H1 (cell line): ENCODE measurements at regions not wholly inside any gene's neighbourhood (a gene's known extent, or its start where the extent isn't known, plus 50 kb on each side); places are given as distances from the start of the nearest gene placed in this dataset.

Source experiments
- ATF3 ChIP-seq: IDR thresholded peaks from 2 replicates; pipeline ENCODE4 v1.6.1; 2011; ENCODE audit warnings: low read depth, mild to moderate bottlenecking, low read length; ENCODE audit not compliant: insufficient read depth
- EP300 ChIP-seq, 2 experiments: IDR thresholded peaks; 1 replicate in 1 of 2; 2 replicates in 1 of 2; pipeline ENCODE4 v1.6.1; 2011 to 2012; ENCODE audit warnings: low read depth in 2 of 2, low read length in 2 of 2, mild to moderate bottlenecking in 2 of 2, borderline replicate concordance in 1 of 2, inconsistent platforms in 1 of 2, moderate library complexity in 1 of 2
- EZH2 ChIP-seq: fragments of 200-600 bp; sonication (generic); IDR thresholded peaks from 2 replicates; pipeline ENCODE4 v1.7.1; 2012; ENCODE audit warnings: low read depth, mild to moderate bottlenecking, moderate library complexity, low read length, inconsistent platforms; ENCODE audit not compliant: severe bottlenecking
- KDM1A ChIP-seq: fragments of 200-600, 300-600 bp; sonication (generic); IDR thresholded peaks from 2 replicates; pipeline ENCODE4 v1.7.1; 2016; ENCODE audit warnings: mild to moderate bottlenecking, low read length, borderline replicate concordance
- NRF1 ChIP-seq: IDR thresholded peaks from 2 replicates; pipeline ENCODE4 v1.6.1; 2011; ENCODE audit warnings: mild to moderate bottlenecking, low read depth, low read length, improper control_type of control experiment
- PHF8 ChIP-seq: fragments of 200-600 bp; sonication (generic); conservative IDR thresholded peaks from 2 replicates; pipeline ENCODE4 v1.7.1; 2012; ENCODE audit warnings: low read depth, mild to moderate bottlenecking, inconsistent platforms, low read length, moderate library complexity
- POLR2A ChIP-seq, 2 experiments: IDR thresholded peaks; 1 replicate in 1 of 2; 2 replicates in 1 of 2; pipeline ENCODE4 v1.6.1; 2011; ENCODE audit warnings: low read depth in 2 of 2, low read length in 2 of 2, mild to moderate bottlenecking in 2 of 2; ENCODE audit errors: control extremely low read depth in 1 of 2
- RBBP5 ChIP-seq: IDR thresholded peaks from 2 replicates; pipeline ENCODE4 v1.7.1; 2012; ENCODE audit warnings: low read depth, mild to moderate bottlenecking, inconsistent platforms, low read length, moderate library complexity, borderline replicate concordance
- RFX5 ChIP-seq: IDR thresholded peaks from 2 replicates; pipeline ENCODE4 v1.6.1; 2011; ENCODE audit warnings: low read depth, low read length, improper control_type of control experiment, borderline replicate concordance
- SIN3A ChIP-seq, 2 experiments: IDR thresholded peaks in 1 of 2; conservative IDR thresholded peaks in 1 of 2; 2 replicates each; pipeline ENCODE4 v1.6.1; 2011 to 2012; ENCODE audit warnings: low read length in 2 of 2, improper control_type of control experiment in 1 of 2, low read depth in 1 of 2, mild to moderate bottlenecking in 1 of 2
- SP1 ChIP-seq: IDR thresholded peaks from 2 replicates; pipeline ENCODE4 v1.6.1; 2011; ENCODE audit warnings: low read depth, low read length
- ZNF274 ChIP-seq: IDR thresholded peaks from 2 replicates; pipeline ENCODE4 v1.7.0; 2012; ENCODE audit warnings: low read length, borderline replicate concordance; ENCODE audit errors: extremely low read depth
- TF ChIP-seq, protein P1 (sequence below), 3 experiments: IDR thresholded peaks; 1 replicate in 2 of 3; 2 replicates in 1 of 3; pipeline versions ENCODE4 v1.5.1 to v1.6.1; 2011; ENCODE audit warnings: low read length in 3 of 3, mild to moderate bottlenecking in 3 of 3, inconsistent platforms in 2 of 3, low read depth in 1 of 3, moderate library complexity in 1 of 3; ENCODE audit not compliant: insufficient read depth in 1 of 3; ENCODE audit errors: control extremely low read depth in 1 of 3
- TF ChIP-seq, protein P2 (sequence below): IDR thresholded peaks from 2 replicates; pipeline ENCODE4 v1.6.1; 2012; ENCODE audit warnings: inconsistent platforms

DNA sequence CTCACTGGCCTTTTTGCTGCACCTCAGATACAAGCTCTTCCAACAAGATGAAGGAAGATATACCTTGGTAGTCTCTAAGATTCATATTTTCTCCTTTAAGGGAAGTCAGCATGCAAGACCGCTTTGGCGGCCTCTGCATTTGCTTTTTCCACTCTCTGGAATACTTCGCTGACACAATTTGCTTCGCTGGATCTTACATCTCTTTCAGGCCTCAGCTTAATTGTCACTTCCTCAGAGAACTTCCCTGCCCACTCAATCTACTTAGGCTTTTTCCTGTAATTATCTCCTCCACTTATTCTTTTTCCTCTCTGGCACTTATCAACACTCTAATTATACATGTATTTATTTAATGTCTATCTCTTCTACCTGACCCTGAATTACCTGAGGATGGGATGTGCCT, 1131.1 kb upstream of the WWC1 start:
- TF ChIP-seq PHF8 = no peak
- TF ChIP-seq, protein P1, sequence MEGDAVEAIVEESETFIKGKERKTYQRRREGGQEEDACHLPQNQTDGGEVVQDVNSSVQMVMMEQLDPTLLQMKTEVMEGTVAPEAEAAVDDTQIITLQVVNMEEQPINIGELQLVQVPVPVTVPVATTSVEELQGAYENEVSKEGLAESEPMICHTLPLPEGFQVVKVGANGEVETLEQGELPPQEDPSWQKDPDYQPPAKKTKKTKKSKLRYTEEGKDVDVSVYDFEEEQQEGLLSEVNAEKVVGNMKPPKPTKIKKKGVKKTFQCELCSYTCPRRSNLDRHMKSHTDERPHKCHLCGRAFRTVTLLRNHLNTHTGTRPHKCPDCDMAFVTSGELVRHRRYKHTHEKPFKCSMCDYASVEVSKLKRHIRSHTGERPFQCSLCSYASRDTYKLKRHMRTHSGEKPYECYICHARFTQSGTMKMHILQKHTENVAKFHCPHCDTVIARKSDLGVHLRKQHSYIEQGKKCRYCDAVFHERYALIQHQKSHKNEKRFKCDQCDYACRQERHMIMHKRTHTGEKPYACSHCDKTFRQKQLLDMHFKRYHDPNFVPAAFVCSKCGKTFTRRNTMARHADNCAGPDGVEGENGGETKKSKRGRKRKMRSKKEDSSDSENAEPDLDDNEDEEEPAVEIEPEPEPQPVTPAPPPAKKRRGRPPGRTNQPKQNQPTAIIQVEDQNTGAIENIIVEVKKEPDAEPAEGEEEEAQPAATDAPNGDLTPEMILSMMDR (IDR thresholded peaks at IDR 0.05; ENCODE audit: control extremely low read depth in 1 of 3, insufficient read depth in 1 of 3, low read depth in 1 of 3, low read length in 3 of 3) = no peak
- TF ChIP-seq POLR2A (IDR thresholded peaks at IDR 0.05; ENCODE audit: control extremely low read depth in 1 of 2, low read depth in 2 of 2, low read length in 2 of 2) = no peak
- TF ChIP-seq ZNF274 = no peak
- no peak for TF ChIP-seq RFX5
- TF ChIP-seq SP1 = no peak
- no peak for TF ChIP-seq KDM1A
- no peak for TF ChIP-seq EP300 (IDR thresholded peaks at IDR 0.05; ENCODE audit: borderline replicate concordance in 1 of 2, low read depth in 2 of 2, low read length in 2 of 2)
- TF ChIP-seq ATF3 = no peak
- no peak for TF ChIP-seq SIN3A (conservative IDR thresholded peaks at IDR 0.05 in 1 of 2, IDR thresholded peaks at IDR 0.05 in 1 of 2; ENCODE audit: low read depth in 1 of 2, low read length in 2 of 2)
- TF ChIP-seq, protein P2, sequence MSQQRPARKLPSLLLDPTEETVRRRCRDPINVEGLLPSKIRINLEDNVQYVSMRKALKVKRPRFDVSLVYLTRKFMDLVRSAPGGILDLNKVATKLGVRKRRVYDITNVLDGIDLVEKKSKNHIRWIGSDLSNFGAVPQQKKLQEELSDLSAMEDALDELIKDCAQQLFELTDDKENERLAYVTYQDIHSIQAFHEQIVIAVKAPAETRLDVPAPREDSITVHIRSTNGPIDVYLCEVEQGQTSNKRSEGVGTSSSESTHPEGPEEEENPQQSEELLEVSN = no peak
- no peak for TF ChIP-seq RBBP5
- no peak for TF ChIP-seq NRF1
- TF ChIP-seq EZH2 = no peak
